SH-SY5Y (cell line): ENCODE measurements at regions not wholly inside any gene's neighbourhood (a gene's known extent, or its start where the extent isn't known, plus 50 kb on each side); places are given as distances from the start of the nearest gene placed in this dataset.

Source experiments
- GATA2 ChIP-seq: IDR thresholded peaks from 2 replicates; pipeline ENCODE4 v1.6.1; 2011; ENCODE audit warnings: mild to moderate bottlenecking, low read depth, low read length
- GATA3 ChIP-seq: IDR thresholded peaks from 2 replicates; pipeline ENCODE4 v1.6.1; 2011; ENCODE audit warnings: low read depth, mild to moderate bottlenecking, low read length, moderate library complexity

DNA sequence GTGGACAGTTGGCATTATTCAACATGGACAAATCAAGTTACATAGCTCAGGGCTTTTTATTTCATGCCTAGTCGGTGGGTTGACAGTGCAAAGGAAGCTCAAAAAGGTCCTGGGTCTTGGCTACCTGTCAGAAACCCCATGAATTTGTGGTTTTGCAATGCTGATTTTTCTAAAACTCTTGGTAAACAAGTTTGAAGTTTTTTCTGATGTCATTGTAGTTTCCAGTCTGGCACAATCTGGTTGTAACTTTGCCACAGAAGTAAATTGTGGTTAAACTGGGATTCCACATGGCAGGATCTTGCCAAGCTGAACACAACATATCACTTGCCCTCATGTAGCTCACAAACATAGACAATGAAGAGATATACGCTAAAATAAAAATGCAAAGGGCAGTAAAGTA, 100.8 kb downstream of the EHF start:
- no peak for TF ChIP-seq GATA2
- no peak for TF ChIP-seq GATA3
